ENCODE measurements at regions not wholly inside any gene's neighbourhood (a gene's known extent, or its start where the extent isn't known, plus 50 kb on each side); places are given as distances from the start of the nearest gene placed in this dataset.

DNA sequence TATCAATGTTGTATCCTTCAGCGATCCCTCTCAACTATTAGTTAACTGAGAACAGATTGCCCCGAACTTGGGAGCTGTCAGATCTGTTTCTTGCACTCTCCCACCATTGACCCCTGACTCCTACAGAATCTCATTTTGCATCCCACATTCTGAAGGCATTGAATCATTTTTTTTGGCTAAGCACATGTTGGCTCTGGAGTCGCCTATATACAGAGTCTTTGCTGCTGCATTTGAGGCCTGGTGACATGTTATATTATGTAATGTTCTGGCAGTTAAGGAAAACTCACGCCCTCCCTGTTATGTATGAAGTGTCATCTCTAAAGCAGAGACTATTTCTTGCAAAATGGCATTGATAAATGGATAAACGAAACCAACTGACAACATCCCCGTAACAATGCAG, 159.2 kb upstream of the ITGB1 start:
- CTCF ChIA-PET, result no interaction called here
- no TSS peak for BruUV-seq (replicated peaks)
- H3K27me3 Mint-ChIP-seq (ENCODE audit: insufficient read depth, unreplicated experiment), result no peaks in the 10 kb centered on the region
- H3K4me3 Mint-ChIP-seq (ENCODE audit: unreplicated experiment), result no peak overlapping the region
- DNase-seq (ENCODE audit: unreplicated experiment), result no peak
- intact Hi-C loops (cut with micrococcal nuclease), result no loop called here
- H3K9me3 Mint-ChIP-seq (ENCODE audit: unreplicated experiment), result no peaks in the 10 kb centered on the region
- no peaks in the 10 kb centered on the region for H3K36me3 Mint-ChIP-seq (ENCODE audit: insufficient read depth, unreplicated experiment)
- peaks cover 24% of the 10 kb centered on the region for H3K4me1 Mint-ChIP-seq (ENCODE audit: insufficient read depth, unreplicated experiment)
- H3K27ac Mint-ChIP-seq (ENCODE audit: low read depth, unreplicated experiment), result no peak overlapping the region
- TF ChIP-seq CTCF (IDR thresholded peaks at IDR 0.05; ENCODE audit: unreplicated experiment), result no peak
- POLR2A ChIA-PET, result interaction anchor here (2.2 kb wide), 1 partner anchor 9 kb away, joined by 6 read pairs; no protein-coding TSS in a partner anchor

GRCh38 chr10:33115738-33116719, 158.0 kb upstream of the ITGB1 start:
- Mint-ChIP-seq H3K9me3 (ENCODE audit: unreplicated experiment) (no peaks in the 10 kb centered on the region), H3K27ac (ENCODE audit: low read depth, unreplicated experiment) (no peak overlapping the region), H3K4me1 (ENCODE audit: insufficient read depth, unreplicated experiment) (peaks cover 24% of the 10 kb centered on the region), H3K4me3 (ENCODE audit: unreplicated experiment) (no peak overlapping the region), H3K27me3 (ENCODE audit: insufficient read depth, unreplicated experiment) (no peaks in the 10 kb centered on the region), H3K36me3 (ENCODE audit: insufficient read depth, unreplicated experiment) (no peaks in the 10 kb centered on the region)
- intact Hi-C loops (cut with micrococcal nuclease), result no loop called here
- ChIA-PET CTCF (interaction anchor here (0.7 to 1.8 kb wide), 7 partner anchors 11 to 42 kb away, joined by 3 to 9 read pairs (median 4); no protein-coding TSS in a partner anchor), POLR2A (interaction anchor here (0.7 to 4.9 kb wide), 3 partner anchors 10 to 83 kb away, joined by 3 to 19 read pairs (median 6); no protein-coding TSS in a partner anchor)
- BruUV-seq (replicated peaks), result no TSS peak
- DNase-seq (ENCODE audit: unreplicated experiment), result peak; percentile 39
- TF ChIP-seq CTCF (IDR thresholded peaks at IDR 0.05; ENCODE audit: unreplicated experiment), result peak; percentile 39

DNA sequence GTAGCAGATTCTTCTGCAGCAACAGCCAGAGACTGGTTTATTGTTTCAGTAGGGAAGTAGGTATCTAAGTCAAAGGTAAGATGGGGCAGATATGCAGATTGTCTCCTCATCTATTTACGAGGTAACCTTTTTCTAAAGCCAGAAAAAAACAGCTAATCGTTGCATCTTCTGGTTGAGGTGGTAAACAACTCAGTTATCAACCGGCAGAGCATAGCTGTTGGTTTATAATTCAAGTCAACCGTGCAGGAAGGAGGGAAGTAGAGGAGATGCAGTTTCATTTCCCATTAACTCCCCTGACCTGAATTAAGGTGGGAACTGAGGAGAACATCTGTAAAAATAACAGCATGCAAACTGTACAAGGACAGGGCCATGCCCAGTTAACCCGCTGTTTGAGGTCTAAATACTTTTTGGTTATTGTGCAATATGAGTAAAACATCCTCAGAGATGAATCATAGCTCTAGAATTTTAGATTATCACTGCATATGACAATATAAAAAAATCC, 156.5 kb upstream of the ITGB1 start:
- POLR2A ChIA-PET, result interaction anchor here (1.0 to 4.9 kb wide), 4 partner anchors 11 to 22 kb away, joined by 6 to 19 read pairs (median 8); no protein-coding TSS in a partner anchor
- peak; percentile 59 for DNase-seq (ENCODE audit: unreplicated experiment)
- no TSS peak for BruUV-seq (replicated peaks)
- Mint-ChIP-seq H3K27me3 (ENCODE audit: insufficient read depth, unreplicated experiment) (no peaks in the 10 kb centered on the region), H3K36me3 (ENCODE audit: insufficient read depth, unreplicated experiment) (no peaks in the 10 kb centered on the region), H3K9me3 (ENCODE audit: unreplicated experiment) (no peaks in the 10 kb centered on the region), H3K4me1 (ENCODE audit: insufficient read depth, unreplicated experiment) (peaks cover 24% of the 10 kb centered on the region), H3K27ac (ENCODE audit: low read depth, unreplicated experiment) (no peak overlapping the region), H3K4me3 (ENCODE audit: unreplicated experiment) (no peak overlapping the region)
- CTCF ChIA-PET, result interaction anchor here (0.5 to 1.8 kb wide), 3 partner anchors 84 to 1227 kb away, joined by 3 to 5 read pairs (median 3); no protein-coding TSS in a partner anchor
- intact Hi-C loops (cut with micrococcal nuclease), result no loop called here
- TF ChIP-seq CTCF (IDR thresholded peaks at IDR 0.05; ENCODE audit: unreplicated experiment), result no peak

GRCh38 chr10:33113466-33113865, 155.4 kb upstream of the ITGB1 start:
- BruUV-seq (replicated peaks), result no TSS peak

More at GRCh38 chr10:33113466-33113865, 155.4 kb upstream of the ITGB1 start:
- Mint-ChIP-seq H3K9me3 (ENCODE audit: unreplicated experiment) (no peaks in the 10 kb centered on the region), H3K27me3 (ENCODE audit: insufficient read depth, unreplicated experiment) (no peaks in the 10 kb centered on the region), H3K4me1 (ENCODE audit: insufficient read depth, unreplicated experiment) (peaks cover 24% of the 10 kb centered on the region), H3K27ac (ENCODE audit: low read depth, unreplicated experiment) (peak overlapping the region; percentile 31), H3K4me3 (ENCODE audit: unreplicated experiment) (no peak overlapping the region), H3K36me3 (ENCODE audit: insufficient read depth, unreplicated experiment) (no peaks in the 10 kb centered on the region)
- CTCF ChIA-PET, result interaction anchor here (1.8 kb wide), 1 partner anchor 103 kb away, joined by 5 read pairs; no protein-coding TSS in a partner anchor
- no peak for TF ChIP-seq CTCF (IDR thresholded peaks at IDR 0.05; ENCODE audit: unreplicated experiment)
- POLR2A ChIA-PET, result interaction anchor here (0.7 to 4.9 kb wide), 2 partner anchors 10 to 305 kb away, joined by 3 to 19 read pairs; no protein-coding TSS in a partner anchor
- intact Hi-C loops (cut with micrococcal nuclease), result no loop called here
- no peak for DNase-seq (ENCODE audit: unreplicated experiment)

All from MCF 10A (cell line).